Activated CD4-positive, alpha-beta T cell treated with anti-CD3 and anti-CD28 coated beads, Interleukin-2, amount 10 ng/mL, durations not matched to agents 7 days and 5 days (primary cell): ENCODE measurements at regions not wholly inside any gene's neighbourhood (a gene's known extent, or its start where the extent isn't known, plus 50 kb on each side); places are given as distances from the start of the nearest gene placed in this dataset.

Experiments used
- CTCF ChIA-PET: fragments of 350-600 bp; sonication (Branson Sonifier 250); formaldehyde crosslinking; loops from one replicate; lab custom pipeline; 2021; ENCODE audit warnings: antibody characterized with exemption; lab: Charles Lee
- POLR2A ChIA-PET: fragments of 350-600 bp; sonication (Branson Sonifier 250); formaldehyde crosslinking; loops from one replicate; lab custom pipeline; 2021; ENCODE audit warnings: antibody characterized with exemption; lab: Charles Lee
- DNase-seq: peaks from one replicate; pipeline ENCODE4 v3.0.0-alpha.2; 2020
- H3K27ac Mint-ChIP-seq: one replicate; pipeline ENCODE4 v1.8.0; 2021; ENCODE audit warnings: mild to moderate bottlenecking, moderate library complexity, mixed read lengths
- H3K27me3 Mint-ChIP-seq: one replicate; pipeline ENCODE4 v1.8.0; 2021; ENCODE audit warnings: mixed read lengths
- H3K36me3 Mint-ChIP-seq: one replicate; pipeline ENCODE4 v1.8.0; 2021; ENCODE audit warnings: low read depth, mixed read lengths
- H3K4me1 Mint-ChIP-seq: one replicate; pipeline ENCODE4 v1.8.0; 2021; ENCODE audit warnings: mixed read lengths
- H3K4me3 Mint-ChIP-seq: one replicate; pipeline ENCODE4 v1.8.0; 2021; ENCODE audit warnings: mild to moderate bottlenecking, moderate library complexity, mixed read lengths
- H3K9me3 Mint-ChIP-seq: one replicate; pipeline ENCODE4 v1.8.0; 2021; ENCODE audit warnings: mixed read lengths

- Mint-ChIP-seq H3K4me1 (no peaks in the 10 kb centered on the region), H3K27ac (no peak overlapping the region), H3K4me3 (no peak overlapping the region), H3K27me3 (no peaks in the 10 kb centered on the region), H3K9me3 (no peaks in the 10 kb centered on the region), H3K36me3 (no peaks in the 10 kb centered on the region)
- no peak for DNase-seq
- POLR2A ChIA-PET: no interaction called here
- CTCF ChIA-PET: no interaction called here
These were observed 943.8 kb downstream of the NLGN4Y start for GRCh38 chrY:15468091-15468490.

- Mint-ChIP-seq H3K9me3 (no peaks in the 10 kb centered on the region), H3K4me1 (no peaks in the 10 kb centered on the region), H3K27me3 (no peaks in the 10 kb centered on the region), H3K36me3 (no peaks in the 10 kb centered on the region), H3K4me3 (no peak overlapping the region), H3K27ac (no peak overlapping the region)
- CTCF ChIA-PET: no interaction called here
- POLR2A ChIA-PET: no interaction called here
- no peak for DNase-seq
These were observed 947.0 kb downstream of the NLGN4Y start for GRCh38 chrY:15471371-15471770.

GRCh38 chrY:15478348-15478963 lies 954.1 kb downstream of the NLGN4Y start:
- ChIA-PET POLR2A (no interaction called here), CTCF (no interaction called here)
- Mint-ChIP-seq H3K9me3 (no peaks in the 10 kb centered on the region), H3K27ac (no peak overlapping the region), H3K4me1 (no peaks in the 10 kb centered on the region), H3K27me3 (no peaks in the 10 kb centered on the region), H3K36me3 (no peaks in the 10 kb centered on the region), H3K4me3 (no peak overlapping the region)
- no peak for DNase-seq

- H3K27ac Mint-ChIP-seq: no peak overlapping the region
- CTCF ChIA-PET: no interaction called here
- H3K36me3 Mint-ChIP-seq: no peaks in the 10 kb centered on the region
- no peak for DNase-seq
- H3K27me3 Mint-ChIP-seq: peaks cover 4% of the 10 kb centered on the region
- POLR2A ChIA-PET: no interaction called here
- no peaks in the 10 kb centered on the region for H3K4me1 Mint-ChIP-seq
- H3K4me3 Mint-ChIP-seq: no peak overlapping the region
- no peaks in the 10 kb centered on the region for H3K9me3 Mint-ChIP-seq
These were observed 976.2 kb downstream of the NLGN4Y start for GRCh38 chrY:15500536-15500935.

GRCh38 chrY:15501181-15501580 lies 976.9 kb downstream of the NLGN4Y start:
- ChIA-PET POLR2A (no interaction called here), CTCF (no interaction called here)
- Mint-ChIP-seq H3K9me3 (no peaks in the 10 kb centered on the region), H3K27me3 (peaks cover 5% of the 10 kb centered on the region), H3K4me1 (no peaks in the 10 kb centered on the region), H3K36me3 (no peaks in the 10 kb centered on the region), H3K4me3 (no peak overlapping the region), H3K27ac (no peak overlapping the region)
- no peak for DNase-seq

GRCh38 chrY:15510288-15510687 lies 986.0 kb downstream of the NLGN4Y start:
- H3K27me3 Mint-ChIP-seq: peaks cover 4% of the 10 kb centered on the region
- no peak for DNase-seq
- no peaks in the 10 kb centered on the region for H3K4me1 Mint-ChIP-seq
- ChIA-PET POLR2A (no interaction called here), CTCF (no interaction called here)
- H3K27ac Mint-ChIP-seq: no peak overlapping the region
- H3K9me3 Mint-ChIP-seq: no peaks in the 10 kb centered on the region
- H3K36me3 Mint-ChIP-seq: no peaks in the 10 kb centered on the region
- no peak overlapping the region for H3K4me3 Mint-ChIP-seq

GRCh38 chrY:15510984-15511650 lies 986.8 kb downstream of the NLGN4Y start:
- Mint-ChIP-seq H3K4me3 (no peak overlapping the region), H3K27me3 (no peaks in the 10 kb centered on the region), H3K9me3 (no peaks in the 10 kb centered on the region), H3K4me1 (no peaks in the 10 kb centered on the region), H3K36me3 (no peaks in the 10 kb centered on the region), H3K27ac (no peak overlapping the region)
- DNase-seq: no peak
- ChIA-PET CTCF (no interaction called here), POLR2A (no interaction called here)

- H3K27me3 Mint-ChIP-seq: peaks cover 2% of the 10 kb centered on the region
- no peak overlapping the region for H3K27ac Mint-ChIP-seq
- H3K36me3 Mint-ChIP-seq: no peaks in the 10 kb centered on the region
- no peak overlapping the region for H3K4me3 Mint-ChIP-seq
- DNase-seq: no peak
- ChIA-PET CTCF (no interaction called here), POLR2A (no interaction called here)
- no peaks in the 10 kb centered on the region for H3K4me1 Mint-ChIP-seq
- H3K9me3 Mint-ChIP-seq: peaks cover 2% of the 10 kb centered on the region
These were observed 1010.8 kb downstream of the NLGN4Y start for GRCh38 chrY:15535131-15535530.

GRCh38 chrY:15535784-15536511 lies 1011.6 kb downstream of the NLGN4Y start:
- no peak overlapping the region for H3K4me3 Mint-ChIP-seq
- H3K36me3 Mint-ChIP-seq: no peaks in the 10 kb centered on the region
- POLR2A ChIA-PET: no interaction called here
- no peak overlapping the region for H3K27ac Mint-ChIP-seq
- DNase-seq: no peak
- no peaks in the 10 kb centered on the region for H3K4me1 Mint-ChIP-seq
- H3K9me3 Mint-ChIP-seq: no peaks in the 10 kb centered on the region
- H3K27me3 Mint-ChIP-seq: peaks cover 2% of the 10 kb centered on the region
- CTCF ChIA-PET: no interaction called here

GRCh38 chrY:15540516-15540915 lies 1016.2 kb downstream of the NLGN4Y start:
- ChIA-PET CTCF (no interaction called here), POLR2A (no interaction called here)
- no peak overlapping the region for H3K27ac Mint-ChIP-seq
- H3K27me3 Mint-ChIP-seq: peaks cover 2% of the 10 kb centered on the region
- no peaks in the 10 kb centered on the region for H3K4me1 Mint-ChIP-seq
- no peaks in the 10 kb centered on the region for H3K36me3 Mint-ChIP-seq
- DNase-seq: no peak
- no peak overlapping the region for H3K4me3 Mint-ChIP-seq
- no peaks in the 10 kb centered on the region for H3K9me3 Mint-ChIP-seq

- H3K9me3 Mint-ChIP-seq: no peaks in the 10 kb centered on the region
- CTCF ChIA-PET: no interaction called here
These were observed 1021.9 kb downstream of the NLGN4Y start for GRCh38 chrY:15546177-15546754.

GRCh38 chrY:15552074-15552473 lies 1027.7 kb downstream of the NLGN4Y start:
- no peaks in the 10 kb centered on the region for H3K36me3 Mint-ChIP-seq
- CTCF ChIA-PET: no interaction called here
- no peak for DNase-seq
- H3K9me3 Mint-ChIP-seq: no peaks in the 10 kb centered on the region
- POLR2A ChIA-PET: no interaction called here
- H3K27me3 Mint-ChIP-seq: no peaks in the 10 kb centered on the region
- H3K4me3 Mint-ChIP-seq: no peak overlapping the region
- H3K4me1 Mint-ChIP-seq: no peaks in the 10 kb centered on the region
- H3K27ac Mint-ChIP-seq: no peak overlapping the region

More at GRCh38 chrY:15546177-15546754, 1021.9 kb downstream of the NLGN4Y start:
- POLR2A ChIA-PET: no interaction called here
- no peak overlapping the region for H3K27ac Mint-ChIP-seq
- H3K4me3 Mint-ChIP-seq: no peak overlapping the region
- no peaks in the 10 kb centered on the region for H3K4me1 Mint-ChIP-seq
- H3K36me3 Mint-ChIP-seq: no peaks in the 10 kb centered on the region
- DNase-seq: no peak
- H3K27me3 Mint-ChIP-seq: no peaks in the 10 kb centered on the region

- H3K4me3 Mint-ChIP-seq: no peak overlapping the region
- H3K27me3 Mint-ChIP-seq: no peaks in the 10 kb centered on the region
- ChIA-PET CTCF (no interaction called here), POLR2A (no interaction called here)
- H3K4me1 Mint-ChIP-seq: no peaks in the 10 kb centered on the region
- H3K36me3 Mint-ChIP-seq: no peaks in the 10 kb centered on the region
- no peak for DNase-seq
- no peaks in the 10 kb centered on the region for H3K9me3 Mint-ChIP-seq
- H3K27ac Mint-ChIP-seq: no peak overlapping the region
These were observed 1030.7 kb downstream of the NLGN4Y start for GRCh38 chrY:15554991-15555390.
